GM12878 (cell line): ENCODE measurements at regions not wholly inside any gene's neighbourhood (a gene's known extent, or its start where the extent isn't known, plus 50 kb on each side); places are given as distances from the start of the nearest gene placed in this dataset.

Experiments used
- ATAC-seq: fragments of 200-7000 bp; cut with Tn5 transposase; 3 replicates; pipeline ENCODE4 v1.9.1; 2020; ENCODE audit warnings: mild to moderate bottlenecking, moderate library complexity
- BruUV-seq: library from RNA; stranded (reverse); fragments of 400-500 nt; replicated peaks from 2 replicates; lab custom pipeline; 2021; lab: Mats Ljungman, UMichigan
- CTCF ChIA-PET: fragments of 300-600 bp; sonication (Branson Sonifier 250); formaldehyde crosslinking; extraction: SDS; loops from one replicate; lab custom pipeline; 2021; ENCODE audit warnings: inconsistent platforms; lab: Yijun Ruan, JAX
- POLR2A ChIA-PET: fragments of 350-600 bp; formaldehyde crosslinking; extraction: SDS; loops from one replicate; lab custom pipeline; 2021; ENCODE audit warnings: inconsistent platforms; lab: Charles Lee
- RAD21 ChIA-PET: fragments of 300-600 bp; sonication (Branson Sonifier 250); formaldehyde crosslinking; loops from one replicate; lab custom pipeline; 2023; ENCODE audit warnings: antibody characterized with exemption; ENCODE audit not compliant: unreplicated experiment; lab: Charles Lee
- SMC1A ChIA-PET: fragments of 300-600 bp; sonication (Branson Sonifier 250); formaldehyde crosslinking; loops from one replicate; lab custom pipeline; 2023; ENCODE audit not compliant: unreplicated experiment, uncharacterized antibody; lab: Charles Lee
- DNase-seq: peaks from one replicate; pipeline ENCODE4 v3.0.0-alpha.2; 2011; ENCODE audit warnings: low read depth, low spot score
- FAIRE-seq: peaks from 3 replicates; lab custom pipeline; 2011; peaks lifted over from hg19 to GRCh38; lab: Jason Lieb, UNC
- H2AFZ ChIP-seq: 2 replicates; pipeline ENCODE4 v1.6.0; 2011; ENCODE audit warnings: low read depth, low read length, control low read depth; ENCODE audit not compliant: control insufficient read depth
- H3K27ac ChIP-seq: 2 replicates; pipeline ENCODE4 v1.5.1; 2011; ENCODE audit warnings: control low read depth; ENCODE audit not compliant: control insufficient read depth, insufficient read depth
- H3K27me3 ChIP-seq, 2 experiments: replicated peaks in 1 of 2; 2 replicates each; pipeline versions ENCODE4 v1.6.0 to v1.6.1; 2011; ENCODE audit warnings: low read length in 1 of 2; ENCODE audit not compliant: control insufficient read depth in 2 of 2, insufficient read depth in 2 of 2
- H3K36me3 ChIP-seq, 2 experiments: 2 replicates each; pipeline ENCODE4 v1.5.1; 2011; ENCODE audit warnings: low read length in 1 of 2; ENCODE audit not compliant: control insufficient read depth in 2 of 2, insufficient read depth in 2 of 2
- H3K4me1 ChIP-seq: 2 replicates; pipeline ENCODE4 v1.6.1; 2011; ENCODE audit warnings: mild to moderate bottlenecking, low read length, moderate library complexity, mixed read lengths; ENCODE audit not compliant: control insufficient read depth, insufficient read depth
- H3K4me2 ChIP-seq: 2 replicates; pipeline ENCODE4 v1.6.0; 2011; ENCODE audit warnings: control low read depth; ENCODE audit not compliant: control insufficient read depth, insufficient read depth
- H3K4me3 ChIP-seq: fragments of 200-600 bp; sonication (generic); 2 replicates; pipeline ENCODE4 v1.5.1; 2016
- H3K79me2 ChIP-seq: 2 replicates; pipeline ENCODE4 v1.6.0; 2011; ENCODE audit warnings: low read length; ENCODE audit not compliant: control insufficient read depth, insufficient read depth
- H3K9ac ChIP-seq: 2 replicates; pipeline ENCODE4 v1.8.0; 2011; ENCODE audit warnings: low read length, control low read depth, mixed read lengths; ENCODE audit not compliant: control insufficient read depth, insufficient read depth
- H3K9me3 ChIP-seq: replicated peaks from 3 replicates; pipeline ENCODE4 v1.5.1; 2011; ENCODE audit warnings: mild to moderate bottlenecking, low read length; ENCODE audit not compliant: control insufficient read depth, insufficient read depth
- H4K20me1 ChIP-seq: 2 replicates; pipeline ENCODE4 v1.6.0; 2011; ENCODE audit not compliant: control insufficient read depth, insufficient read depth
- ATF2 ChIP-seq: IDR thresholded peaks from 2 replicates; pipeline ENCODE4 v1.6.1; 2012; ENCODE audit warnings: low read length, inconsistent platforms
- EED ChIP-seq: sonication (generic); IDR thresholded peaks from 2 replicates; pipeline ENCODE4 v1.6.1; 2016; ENCODE audit warnings: antibody characterized with exemption, low read depth
- ELK1 ChIP-seq: IDR thresholded peaks from 2 replicates; pipeline ENCODE4 v1.6.1; 2012; ENCODE audit warnings: low read depth, low read length, improper control_type of control experiment
- EZH2 ChIP-seq: IDR thresholded peaks from 2 replicates; pipeline ENCODE4 v1.6.1; 2012; ENCODE audit warnings: low read depth, mild to moderate bottlenecking, control low read depth, inconsistent platforms, low read length, borderline replicate concordance; ENCODE audit not compliant: control insufficient read depth
- KDM1A ChIP-seq: fragments of 200-600 bp; sonication (generic); IDR thresholded peaks from 2 replicates; pipeline ENCODE4 v1.6.1; 2016; ENCODE audit warnings: borderline replicate concordance
- NBN ChIP-seq: fragments of 450-650 bp; IDR thresholded peaks from 2 replicates; pipeline ENCODE4 v1.6.1; 2016
- SIN3A ChIP-seq: IDR thresholded peaks from 2 replicates; pipeline ENCODE4 v1.6.1; 2012; ENCODE audit warnings: low read depth, low read length, improper control_type of control experiment
- SRF ChIP-seq, 2 experiments: IDR thresholded peaks; 2 replicates each; pipeline ENCODE4 v1.6.1; 2011; ENCODE audit warnings: low read depth in 2 of 2, low read length in 2 of 2, mild to moderate bottlenecking in 1 of 2, moderate library complexity in 1 of 2
- TAF1 ChIP-seq: IDR thresholded peaks from 2 replicates; pipeline ENCODE4 v1.6.1; 2011; ENCODE audit warnings: mild to moderate bottlenecking, low read depth, low read length, borderline replicate concordance
- YBX1 ChIP-seq: fragments of 450-650 bp; IDR thresholded peaks from 2 replicates; pipeline ENCODE4 v1.6.1; 2016; ENCODE audit warnings: antibody characterized with exemption
- ZNF274 ChIP-seq: IDR thresholded peaks from one replicate; pipeline ENCODE4 v1.8.0; 2011; ENCODE audit not compliant: insufficient read length, insufficient read depth
- WGBS: methylation state at CpG from one replicate; pipeline ENCODE4 v1.1.6; 2016; ENCODE audit warnings: low lambda C conversion rate; ENCODE audit not compliant: insufficient replicate concordance, insufficient coverage; ENCODE audit errors: missing lambda C conversion rate; 5-methylcytosine and 5-hydroxymethylcytosine counted together
- in situ Hi-C: fragments of 300-500 bp; cut with MboI; formaldehyde crosslinking; loops from 9 replicates; pipeline ENCODE4 v1.14.3; 2018; ENCODE audit warnings: mixed read lengths
- intact Hi-C: fragments of 100-400 bp; cut with micrococcal nuclease; formaldehyde crosslinking; loops from one replicate; pipeline ENCODE4 v1.14.2; 2022; ENCODE audit not compliant: unreplicated experiment

DNA sequence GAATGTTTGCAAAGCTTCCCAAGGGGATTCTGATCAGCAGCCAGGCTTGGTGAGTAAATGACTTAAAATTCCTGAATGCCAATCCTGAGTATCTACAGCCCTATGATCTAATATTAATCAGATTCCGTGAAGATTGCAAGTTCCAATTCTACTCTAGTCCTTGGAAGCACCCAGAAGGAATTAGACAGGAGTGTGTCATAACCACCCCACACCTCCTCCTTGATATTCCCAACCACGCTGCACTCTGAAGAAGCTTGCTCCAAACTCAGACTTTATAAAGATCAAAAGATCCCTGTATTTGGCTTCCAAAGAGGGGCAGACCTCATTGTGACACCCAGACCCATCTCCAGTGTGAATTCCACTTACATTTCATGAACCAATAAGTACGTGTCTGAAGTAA lies 306.0 kb downstream of the BCL11B start:
- CTCF ChIA-PET, result no interaction called here
- in situ Hi-C loops, result no loop called here

DNA sequence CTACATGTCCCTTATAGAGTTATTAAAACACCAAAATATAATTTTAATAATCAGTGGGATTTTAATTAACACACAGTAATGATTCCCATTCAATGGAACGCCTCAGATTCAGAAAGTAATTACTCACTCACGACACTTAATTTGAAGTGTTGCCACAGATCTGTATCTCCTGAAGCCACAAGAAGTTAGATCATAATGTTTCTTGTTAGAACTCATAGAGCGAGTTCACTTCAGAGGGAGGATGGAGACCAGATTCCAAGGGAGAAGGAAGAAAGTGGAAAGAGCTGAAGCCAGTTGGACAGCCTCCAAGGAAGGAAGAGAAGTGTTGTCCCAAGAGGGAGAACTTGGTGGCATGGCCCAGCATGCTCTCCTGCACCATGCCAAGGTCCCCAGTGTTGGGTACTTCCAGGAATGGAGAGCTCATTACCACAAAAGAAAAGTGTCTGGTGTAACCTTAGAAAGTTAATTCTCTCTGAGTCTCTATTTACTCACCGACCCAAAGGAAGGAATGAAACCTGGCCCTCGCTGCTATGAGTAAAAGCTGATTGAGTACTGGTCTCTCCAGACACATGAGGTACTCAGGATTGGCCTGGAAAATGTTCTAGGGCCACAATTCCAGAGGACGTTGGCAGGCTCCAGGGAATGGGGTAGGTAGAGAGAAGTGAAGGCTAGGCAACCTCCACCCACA lies 305.4 kb downstream of the BCL11B start:
- H3K27me3 ChIP-seq, result no peaks in the 10 kb centered on the region
- no peaks in the 10 kb centered on the region; the same call in 2 of the 3 replicates for H3K9me3 ChIP-seq
- DNase-seq (no peak), ATAC-seq (no peak), FAIRE-seq (no peak)
- no peak overlapping the region for H3K4me2 ChIP-seq
- BruUV-seq, result no TSS peak
- no peaks in the 10 kb centered on the region for H3K36me3 ChIP-seq
- no peaks in the 10 kb centered on the region for H3K79me2 ChIP-seq
- ChIA-PET RAD21 (no interaction called here), POLR2A (no interaction called here), CTCF (no interaction called here), SMC1A (no interaction called here)
- intact Hi-C loops, result no loop called here
- H3K4me1 ChIP-seq, result no peaks in the 10 kb centered on the region
- H3K9ac ChIP-seq, result no peak overlapping the region
- 0% methylated on average over 6 of the region's 6 CpGs for WGBS
- TF ChIP-seq KDM1A (no peak), NBN (no peak), ATF2 (no peak)
- no peak overlapping the region for H3K4me3 ChIP-seq
- H4K20me1 ChIP-seq, result no peaks in the 10 kb centered on the region
- in situ Hi-C loops, result no loop called here
- no peak overlapping the region for H3K27ac ChIP-seq
- no peak overlapping the region for H2AFZ ChIP-seq

More for the DNA sequence above, 306.0 kb downstream of the BCL11B start:
- TF ChIP-seq TAF1, result no peak
- no peak for TF ChIP-seq YBX1
- no peak for TF ChIP-seq EED
- TF ChIP-seq ZNF274, result no peak
- TF ChIP-seq SIN3A, result no peak
- TF ChIP-seq ELK1, result no peak
- no peak for TF ChIP-seq EZH2
- no peak for TF ChIP-seq SRF (IDR thresholded peaks at IDR 0.05; ENCODE audit: low read depth in 2 of 2, low read length in 2 of 2)
- Histone ChIP-seq H3K79me2 (no peaks in the 10 kb centered on the region), H3K27me3 (no peaks in the 10 kb centered on the region), H3K4me3 (no peak overlapping the region), H3K4me1 (no peaks in the 10 kb centered on the region), H3K9me3 (no peaks in the 10 kb centered on the region; the same call in 2 of the 3 replicates), H3K4me2 (no peak overlapping the region), H3K9ac (no peak overlapping the region), H2AFZ (no peak overlapping the region), H3K36me3 (no peaks in the 10 kb centered on the region), H4K20me1 (no peaks in the 10 kb centered on the region), H3K27ac (no peak overlapping the region)
- ATAC-seq, result no peak
- ChIA-PET POLR2A (no interaction called here), SMC1A (no interaction called here), RAD21 (no interaction called here)
- no peak for FAIRE-seq
- BruUV-seq, result no TSS peak
- intact Hi-C loops, result no loop called here
- 1% methylated on average over 3 of the region's 3 CpGs for WGBS
- DNase-seq, result no peak
